NCI-H510A (cell line): ENCODE measurements at regions not wholly inside any gene's neighbourhood (a gene's known extent, or its start where the extent isn't known, plus 50 kb on each side); places are given as distances from the start of the nearest gene placed in this dataset.
"Not testable (repeated sequence)": the region's sequence is repeated elsewhere in the genome, so short reads cannot be mapped to it uniquely, and the experiment has no call there.

Experiments used
- DNase-seq: peaks from one replicate; lab custom pipeline; 2025; lab: John Stamatoyannopoulos, UW

DNA sequence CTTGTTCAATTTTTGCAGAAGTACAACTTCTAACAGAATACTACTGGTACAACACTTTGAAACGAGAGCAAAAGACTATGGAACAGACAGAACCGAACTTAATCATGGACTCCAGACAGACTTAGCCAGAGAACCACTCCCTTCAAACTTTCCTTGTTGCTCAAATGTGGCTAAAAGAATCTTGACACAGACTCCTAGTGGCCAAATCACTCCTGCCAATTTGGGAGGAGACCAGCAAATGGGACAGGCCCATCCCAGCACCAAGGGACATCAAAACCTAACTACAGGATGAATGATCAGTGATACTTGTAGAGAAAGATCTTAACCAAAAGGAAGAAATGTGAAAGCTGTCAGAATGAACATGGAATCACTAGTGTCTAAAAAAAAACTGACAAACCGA lies 154.0 kb downstream of the MATN1 start:
- DNase-seq, result no peak

GRCh38 chr1:30562559-30562958 lies 160.8 kb downstream of the MATN1 start:
- no peak for DNase-seq

GRCh38 chr1:30551603-30552002 lies 171.8 kb downstream of the MATN1 start:
- no peak for DNase-seq

DNA sequence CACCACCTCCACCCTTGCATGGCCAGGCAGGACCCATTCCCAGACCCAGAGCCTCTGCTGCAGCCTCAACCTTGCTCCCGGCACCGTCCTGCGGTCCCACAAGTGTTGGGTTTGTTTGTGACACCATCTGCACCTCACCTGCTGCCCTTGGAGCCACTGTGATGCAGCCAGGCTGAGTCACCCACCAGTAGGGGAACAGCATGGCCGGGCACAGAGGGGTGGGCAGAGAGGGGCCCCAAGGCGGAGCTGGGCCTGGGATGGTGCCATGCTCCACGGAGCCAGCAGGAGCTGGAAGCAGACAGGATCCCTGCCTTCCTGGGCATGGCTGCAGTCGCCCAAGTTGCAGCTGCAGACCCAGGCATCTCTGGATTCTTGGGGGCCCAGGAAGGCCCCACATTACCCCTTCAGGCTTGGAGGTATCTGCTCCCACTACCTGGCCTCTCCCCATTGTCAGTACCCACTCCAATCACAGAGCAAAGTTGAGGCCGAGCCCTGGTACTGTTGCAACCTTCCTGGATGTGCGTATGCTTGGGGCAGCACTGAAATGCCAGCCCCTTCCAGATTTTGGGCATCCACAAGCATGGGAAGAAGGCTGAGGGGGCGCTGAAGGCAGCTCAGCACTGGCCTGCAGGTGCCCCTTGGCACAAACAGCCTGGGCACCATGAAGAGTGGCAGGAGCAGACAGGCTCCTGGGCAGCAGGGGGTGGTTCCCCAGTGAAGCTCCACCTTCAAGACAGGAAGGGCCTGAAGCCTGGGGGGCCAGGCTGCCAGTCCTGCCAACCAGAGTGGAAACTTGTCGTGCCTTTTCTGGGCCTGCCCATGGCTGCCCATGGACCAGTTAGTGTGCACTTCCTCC lies 172.8 kb downstream of the MATN1 start:
- DNase-seq, result no peak

GRCh38 chr1:30549872-30550271 lies 173.5 kb downstream of the MATN1 start:
- not testable (repeated sequence) for DNase-seq

DNA sequence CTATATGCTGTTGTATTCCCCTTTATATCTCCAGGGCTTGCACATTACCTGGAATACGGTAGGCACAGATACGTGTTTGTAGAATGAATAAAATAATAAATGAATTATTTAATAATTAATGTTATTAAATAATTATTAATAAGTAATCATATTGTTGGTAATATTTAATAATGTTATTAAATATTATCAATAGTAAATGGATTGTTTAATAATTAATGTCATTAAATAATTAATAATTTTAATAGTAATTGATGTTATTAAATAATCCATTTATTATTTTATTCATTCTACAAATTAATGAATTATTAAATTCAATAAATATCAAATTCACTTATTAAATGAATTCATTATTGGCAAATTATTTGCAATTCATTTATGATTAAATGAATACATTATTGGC lies 175.1 kb downstream of the MATN1 start:
- DNase-seq, result no peak

GRCh38 chr1:30547326-30547725 lies 176.1 kb downstream of the MATN1 start:
- not testable (repeated sequence) for DNase-seq

- DNase-seq, result no peak
Measured at GRCh38 chr1:30545365-30545764, 178.0 kb downstream of the MATN1 start.

- no peak for DNase-seq
Measured at GRCh38 chr1:30541721-30542485, 181.5 kb downstream of the MATN1 start.

DNA sequence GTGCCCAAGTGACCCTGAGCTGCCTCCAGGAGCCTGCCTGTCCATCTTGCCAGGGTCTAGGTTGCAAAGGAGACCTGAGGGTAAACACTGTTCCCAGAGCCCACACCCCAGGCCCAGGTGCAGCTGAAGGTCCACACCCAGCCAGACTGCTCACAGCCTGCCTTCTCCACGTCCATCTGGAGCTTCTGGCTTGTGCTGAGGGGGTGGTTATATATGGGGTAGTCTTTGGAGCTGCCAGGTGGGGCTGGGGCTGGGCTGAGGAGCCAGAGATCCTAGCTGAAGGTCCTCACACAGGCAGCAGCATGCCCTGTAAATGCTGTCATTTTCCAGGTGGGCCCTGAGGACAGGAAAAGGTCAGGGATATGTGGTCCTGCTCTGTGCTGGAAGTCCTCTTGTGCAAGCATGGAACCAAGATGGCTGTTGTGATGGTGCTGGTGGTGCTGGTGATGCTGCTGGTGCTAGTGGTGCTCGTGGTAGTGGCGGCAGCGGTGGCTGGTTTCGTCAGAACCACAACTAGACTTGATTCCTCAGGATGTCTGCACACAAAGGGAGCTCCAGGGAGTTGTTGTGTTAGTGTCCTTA lies 182.7 kb downstream of the MATN1 start:
- DNase-seq, result no peak

DNA sequence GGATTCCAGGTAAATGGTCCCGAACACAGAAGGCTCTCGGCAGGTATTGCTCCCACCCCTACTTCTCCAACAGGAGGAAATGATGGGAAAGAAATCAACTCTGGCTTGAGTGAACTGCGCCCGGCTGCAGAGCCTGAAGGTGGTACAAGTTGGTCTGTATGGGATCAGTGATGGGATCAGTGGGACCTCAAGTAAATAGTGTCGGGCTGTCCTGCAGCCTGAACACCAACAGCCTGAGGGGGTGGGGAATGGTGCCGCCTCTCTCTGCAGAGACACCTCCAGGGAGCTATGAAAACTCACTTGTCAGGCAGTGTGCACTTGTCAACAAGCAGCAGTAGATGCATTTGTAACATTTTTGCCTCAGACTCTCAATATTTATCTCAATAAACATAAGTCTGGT lies 183.5 kb downstream of the MATN1 start:
- no peak for DNase-seq

DNA sequence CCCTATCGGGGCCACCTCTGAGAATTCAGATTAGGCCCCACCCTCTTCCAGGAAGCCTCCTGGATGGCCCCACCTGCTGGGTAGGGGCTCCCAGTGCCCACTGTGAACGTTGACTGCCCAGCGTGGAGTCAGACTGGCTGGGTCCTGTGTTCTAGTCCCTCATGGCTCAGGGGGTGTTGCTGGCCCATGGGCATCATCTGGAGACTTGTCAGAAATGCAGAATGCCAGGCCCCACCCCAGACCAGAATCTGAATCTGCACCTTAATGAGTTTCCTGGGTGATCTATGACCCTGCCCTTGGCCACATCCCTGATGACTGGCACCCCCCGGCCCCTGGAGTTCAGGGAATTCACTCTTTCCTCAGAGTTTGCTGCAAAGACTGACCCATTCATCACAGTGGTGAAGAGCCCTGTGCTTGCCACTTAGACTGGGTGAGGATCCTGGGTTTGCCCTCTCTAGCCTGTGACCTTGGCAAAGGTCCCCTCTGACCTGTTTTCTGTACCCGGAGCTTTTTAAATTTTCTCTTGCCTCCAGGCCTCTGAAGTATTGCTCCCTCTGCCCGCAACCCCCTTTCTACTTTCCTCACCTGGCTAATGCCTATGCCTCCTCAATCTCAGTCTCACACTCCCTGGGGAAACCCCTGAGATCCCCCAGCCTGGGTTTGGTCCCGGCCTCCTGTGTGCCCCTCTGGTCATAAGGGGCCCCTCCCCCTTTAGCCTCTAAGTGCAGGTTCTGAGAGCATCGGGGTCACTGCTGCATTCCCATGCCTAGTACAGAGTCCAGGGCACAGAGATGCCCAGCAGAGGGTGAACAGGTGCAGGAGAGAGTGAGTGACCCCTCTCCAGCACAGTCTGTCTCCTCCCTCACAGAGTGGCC lies 184.2 kb downstream of the MATN1 start:
- DNase-seq, result no peak

- DNase-seq, result no peak
Measured at GRCh38 chr1:30538226-30538992, 185.0 kb downstream of the MATN1 start.

GRCh38 chr1:30537279-30537678 lies 186.1 kb downstream of the MATN1 start:
- DNase-seq, result no peak

GRCh38 chr1:30536530-30536929 lies 186.9 kb downstream of the MATN1 start:
- no peak for DNase-seq

- no peak for DNase-seq
Measured at GRCh38 chr1:30535595-30536325, 187.6 kb downstream of the MATN1 start.

DNA sequence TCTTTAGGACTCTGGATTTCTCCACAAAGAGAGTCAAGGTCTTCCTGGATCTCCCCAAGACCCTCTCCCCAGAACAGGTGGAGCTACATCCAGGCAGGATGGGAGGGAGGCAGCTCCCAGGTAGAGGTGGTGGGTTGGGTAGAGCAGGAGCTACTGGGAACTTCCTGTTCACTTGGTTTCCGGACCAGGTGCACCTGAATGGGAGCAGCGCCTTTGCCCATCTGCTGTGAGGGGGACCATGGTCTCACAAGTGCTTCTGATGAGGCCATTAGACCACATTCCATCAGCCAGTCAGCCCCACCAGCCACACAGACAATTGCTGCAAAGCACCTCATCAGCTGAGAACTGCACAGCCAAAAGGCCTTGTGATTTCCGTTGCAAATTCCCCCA lies 188.8 kb downstream of the MATN1 start:
- DNase-seq, result no peak

GRCh38 chr1:30533796-30534550 lies 189.4 kb downstream of the MATN1 start:
- DNase-seq, result no peak

- no peak for DNase-seq
Measured at GRCh38 chr1:30533141-30533540, 190.2 kb downstream of the MATN1 start.

DNA sequence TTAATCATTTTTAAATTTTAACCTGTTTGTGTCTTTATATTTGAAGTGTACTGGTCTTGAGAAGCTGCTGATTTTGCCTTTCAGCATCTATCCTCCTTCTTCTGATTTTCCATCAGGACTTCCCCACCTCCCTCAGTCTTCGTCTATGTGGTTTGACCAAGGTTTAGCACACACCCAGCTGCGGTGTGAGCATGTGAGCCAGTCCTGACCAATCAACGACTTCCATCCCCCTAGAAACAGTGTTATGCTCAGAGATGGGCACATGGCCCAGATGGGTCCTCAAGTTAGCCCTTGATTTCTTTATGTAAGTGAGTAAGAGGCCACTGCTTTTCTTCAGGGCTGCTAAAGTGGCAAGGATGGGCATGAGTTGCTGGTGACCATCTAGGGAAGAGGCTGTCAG lies 190.8 kb downstream of the MATN1 start:
- DNase-seq, result no peak
